Endothelial cell of umbilical vein (primary cell): ENCODE measurements at regions not wholly inside any gene's neighbourhood (a gene's known extent, or its start where the extent isn't known, plus 50 kb on each side); places are given as distances from the start of the nearest gene placed in this dataset.

Experiments used
- BruUV-seq: library from RNA; stranded (reverse); fragments of 400-500 nt; replicated peaks from 2 replicates; lab custom pipeline; 2021; lab: Mats Ljungman, UMichigan
- CTCF ChIA-PET: fragments of 300-600, 350-600 bp; sonication (Branson Sonifier 250); formaldehyde crosslinking; loops from one replicate; lab custom pipeline; 2021; ENCODE audit warnings: antibody characterized with exemption, inconsistent platforms; lab: Charles Lee
- POLR2A ChIA-PET: fragments of 300-600, 350-600 bp; sonication (Branson Sonifier 250); formaldehyde crosslinking; loops from one replicate; lab custom pipeline; 2021; ENCODE audit warnings: antibody characterized with exemption, inconsistent platforms; lab: Charles Lee
- DNase-seq: peaks from one replicate; pipeline ENCODE4 v3.0.0-alpha.2; 2011; ENCODE audit warnings: low read depth, low spot score
- FAIRE-seq: peaks from 2 replicates; lab custom pipeline; 2011; peaks lifted over from hg19 to GRCh38; lab: Jason Lieb, UNC
- H2AFZ ChIP-seq: 2 replicates; pipeline ENCODE4 v1.6.0; 2012; ENCODE audit warnings: low read depth, low read length, control low read depth, inconsistent platforms
- H3K27ac ChIP-seq: 2 replicates; pipeline ENCODE4 v1.5.1; 2011; ENCODE audit warnings: low read depth, mild to moderate bottlenecking, control low read depth, low read length, moderate library complexity; ENCODE audit not compliant: insufficient read depth
- H3K27me3 ChIP-seq, 2 experiments: 2 replicates each; pipeline versions ENCODE4 v1.6.0 to v1.6.1; 2011; ENCODE audit warnings: low read length in 2 of 2, mixed read lengths in 1 of 2; ENCODE audit not compliant: control insufficient read depth in 2 of 2, insufficient read depth in 2 of 2
- H3K36me3 ChIP-seq, 2 experiments: 2 replicates in 1 of 2; 3 replicates in 1 of 2; pipeline ENCODE4 v1.5.1; 2011; ENCODE audit warnings: low read length in 2 of 2, mild to moderate bottlenecking in 1 of 2, moderate library complexity in 1 of 2; ENCODE audit not compliant: control insufficient read depth in 2 of 2, insufficient read depth in 2 of 2; ENCODE audit errors: extremely low read depth in 1 of 2
- H3K4me1 ChIP-seq: 3 replicates; pipeline ENCODE4 v1.5.1; 2011; ENCODE audit warnings: mild to moderate bottlenecking, low read length; ENCODE audit not compliant: control insufficient read depth, insufficient read depth; ENCODE audit errors: extremely low read depth
- H3K4me2 ChIP-seq: 2 replicates; pipeline ENCODE4 v1.6.1; 2011; ENCODE audit warnings: low read length, control low read depth, mixed read lengths; ENCODE audit not compliant: insufficient read depth
- H3K4me3 ChIP-seq, 3 experiments: fragments of 200-600 bp in 1 of 3; sonication (generic), shearing (Covaris generic) in 1 of 3; replicated peaks in 1 of 3; 2 replicates each; pipeline ENCODE4 v1.5.1; 2011 to 2016; ENCODE audit warnings: control low read depth in 3 of 3, low read length in 3 of 3, mild to moderate bottlenecking in 2 of 3, inconsistent platforms in 1 of 3, low read depth in 1 of 3, moderate library complexity in 1 of 3; ENCODE audit not compliant: insufficient read depth in 1 of 3
- H3K79me2 ChIP-seq: 2 replicates; pipeline ENCODE4 v1.6.0; 2012; ENCODE audit warnings: low read length, inconsistent platforms; ENCODE audit not compliant: control insufficient read depth, insufficient read depth
- H3K9ac ChIP-seq: replicated peaks from 2 replicates; pipeline ENCODE3; 2011; ENCODE audit warnings: low read length, control low read depth; ENCODE audit not compliant: insufficient read depth; ENCODE audit errors: extremely low read depth
- H3K9me1 ChIP-seq: replicated peaks from 3 replicates; pipeline ENCODE4 v1.6.0; 2011; ENCODE audit warnings: mild to moderate bottlenecking, low read length; ENCODE audit not compliant: control insufficient read depth, insufficient read depth; ENCODE audit errors: extremely low read depth
- H3K9me3 ChIP-seq: replicated peaks from 2 replicates; pipeline ENCODE4 v1.5.1; 2012; ENCODE audit warnings: low read length, inconsistent platforms; ENCODE audit not compliant: control insufficient read depth, insufficient read depth
- H4K20me1 ChIP-seq: replicated peaks from 2 replicates; pipeline ENCODE3; 2011; ENCODE audit warnings: mild to moderate bottlenecking, low read length; ENCODE audit not compliant: control insufficient read depth, insufficient read depth; ENCODE audit errors: extremely low read depth
- CTCF ChIP-seq, 2 donors: IDR thresholded peaks; 1 replicate in 1 of 2; 2 replicates in 1 of 2; pipeline ENCODE4 v1.5.1; 2011; ENCODE audit warnings: low read length in 2 of 2, mild to moderate bottlenecking in 2 of 2, moderate library complexity in 2 of 2, control low read depth in 1 of 2, inconsistent platforms in 1 of 2, low read depth in 1 of 2; ENCODE audit not compliant: insufficient read depth in 1 of 2; ENCODE audit errors: extremely low read depth in 1 of 2
- EZH2 ChIP-seq: IDR thresholded peaks from 2 replicates; pipeline ENCODE4 v1.6.1; 2012; ENCODE audit warnings: borderline replicate concordance, low read depth, mild to moderate bottlenecking, moderate library complexity, low read length, inconsistent platforms; ENCODE audit not compliant: severe bottlenecking
- FOS ChIP-seq: IDR thresholded peaks from 2 replicates; pipeline ENCODE4 v1.6.1; 2011; ENCODE audit warnings: mild to moderate bottlenecking, low read length, moderate library complexity, borderline replicate concordance; ENCODE audit not compliant: insufficient read depth
- GATA2 ChIP-seq: IDR thresholded peaks from 2 replicates; pipeline ENCODE4 v1.7.0; 2011; ENCODE audit warnings: low read depth, mild to moderate bottlenecking, moderate library complexity, mixed read lengths, low read length; ENCODE audit not compliant: insufficient read length, insufficient read depth
- JUN ChIP-seq: IDR thresholded peaks from 2 replicates; pipeline ENCODE4 v1.6.1; 2011; ENCODE audit warnings: borderline replicate concordance, low read depth; ENCODE audit not compliant: insufficient read length, insufficient read depth
- MYC ChIP-seq: IDR thresholded peaks from one replicate; pipeline ENCODE4 v1.6.1; 2011; ENCODE audit warnings: mild to moderate bottlenecking, low read depth, low read length
- POLR2A ChIP-seq: IDR thresholded peaks from 2 replicates; pipeline ENCODE4 v1.6.1; 2012; ENCODE audit warnings: low read depth, mild to moderate bottlenecking, control low read depth, low read length
- POLR2AphosphoS5 ChIP-seq: IDR thresholded peaks from 2 replicates; pipeline ENCODE4 v1.6.1; 2012; ENCODE audit warnings: low read depth, mild to moderate bottlenecking, control low read depth, low read length, moderate library complexity; ENCODE audit not compliant: insufficient read depth
- dilution Hi-C: fragments of 300-500 bp; cut with MboI; formaldehyde crosslinking; loops from one replicate; pipeline ENCODE4 v1.15.0; 2019; ENCODE audit warnings: low sequenced_read_pairs; ENCODE audit not compliant: extremely low pct_ligation_motif_present
- intact Hi-C: fragments of 100-400 bp; cut with micrococcal nuclease; formaldehyde crosslinking; loops from one replicate; pipeline ENCODE4 v1.10.0; 2022
- TF ChIP-seq, protein P1 (sequence below): IDR thresholded peaks from 2 replicates; pipeline ENCODE4 v1.6.1; 2011; ENCODE audit not compliant: insufficient read depth, insufficient read length

DNA sequence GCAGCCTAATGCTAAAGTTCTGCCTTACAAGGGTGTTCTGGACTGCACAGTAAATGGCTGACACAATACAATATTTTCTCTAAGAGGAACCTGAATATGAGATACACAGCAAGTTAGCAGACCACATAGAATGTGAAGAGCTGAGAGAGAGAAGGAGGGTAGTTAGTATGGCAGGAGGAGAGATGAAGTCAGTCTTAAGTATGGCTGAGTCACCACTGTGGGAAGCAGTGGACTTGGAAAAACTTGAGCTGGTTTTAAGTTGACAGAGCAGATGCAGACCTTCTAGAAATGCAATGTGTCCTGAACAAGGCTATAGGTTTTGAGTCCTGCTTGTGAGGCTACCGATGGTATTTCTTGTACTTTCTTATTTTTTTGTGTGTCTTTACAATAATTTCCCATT, 172.5 kb downstream of the SH2D1A start:
- no TSS peak for BruUV-seq
- FAIRE-seq: no peak

DNA sequence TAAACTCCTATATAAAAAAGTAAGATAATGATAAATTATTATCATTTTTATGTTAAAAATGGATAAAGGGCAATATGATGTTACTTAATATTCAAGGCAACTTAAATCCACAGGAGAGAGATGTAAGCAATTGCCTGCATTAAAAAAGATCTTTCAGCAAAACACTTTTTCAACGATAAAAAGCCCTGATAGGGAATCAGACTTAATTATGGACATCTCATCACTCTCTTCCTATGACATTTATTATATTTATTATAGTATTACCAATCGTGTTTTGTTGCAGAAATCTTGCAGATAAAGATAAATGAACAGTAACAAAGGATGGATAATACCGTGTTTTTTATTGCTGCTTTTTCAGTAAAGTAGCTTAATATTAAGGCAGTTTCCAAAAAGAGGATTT, 178.5 kb downstream of the SH2D1A start:
- dilution Hi-C loops: no loop called here
- no peak for FAIRE-seq

More for the DNA sequence above, 172.5 kb downstream of the SH2D1A start:
- no peak overlapping the region for H3K4me3 ChIP-seq
- H3K9me3 ChIP-seq: no peaks in the 10 kb centered on the region
- no peak for DNase-seq
- dilution Hi-C loops (no loop called here), intact Hi-C loops (no loop called here)
- no peaks in the 10 kb centered on the region for H3K36me3 ChIP-seq
- CTCF ChIA-PET: no interaction called here
- H4K20me1 ChIP-seq: no peaks in the 10 kb centered on the region
- no peaks in the 10 kb centered on the region for H3K27me3 ChIP-seq
- H3K4me2 ChIP-seq: no peak overlapping the region
- H3K27ac ChIP-seq: no peak overlapping the region
- H3K9me1 ChIP-seq: no peaks in the 10 kb centered on the region
- H3K4me1 ChIP-seq: no peaks in the 10 kb centered on the region
- no peak overlapping the region for H2AFZ ChIP-seq
- TF ChIP-seq JUN (no peak), POLR2AphosphoS5 (no peak)
- H3K79me2 ChIP-seq: no peaks in the 10 kb centered on the region
- H3K9ac ChIP-seq: no peak overlapping the region
- POLR2A ChIA-PET: no interaction called here

More for the DNA sequence above, 178.5 kb downstream of the SH2D1A start:
- no peak overlapping the region for H3K4me3 ChIP-seq
- no peak overlapping the region for H3K9ac ChIP-seq
- no peak overlapping the region for H2AFZ ChIP-seq
- H3K4me2 ChIP-seq: no peak overlapping the region
- H3K4me1 ChIP-seq: no peaks in the 10 kb centered on the region
- no peaks in the 10 kb centered on the region for H4K20me1 ChIP-seq
- no peaks in the 10 kb centered on the region for H3K36me3 ChIP-seq
- H3K27me3 ChIP-seq: no peaks in the 10 kb centered on the region
- no peaks in the 10 kb centered on the region for H3K9me3 ChIP-seq
- intact Hi-C loops: no loop called here
- no peak for DNase-seq
- H3K27ac ChIP-seq: no peak overlapping the region
- ChIA-PET POLR2A (no interaction called here), CTCF (no interaction called here)
- BruUV-seq: no TSS peak
- H3K9me1 ChIP-seq: no peaks in the 10 kb centered on the region
- no peak for TF ChIP-seq FOS
- no peak for TF ChIP-seq POLR2AphosphoS5
- no peak for TF ChIP-seq GATA2
- no peak for TF ChIP-seq CTCF (IDR thresholded peaks at IDR 0.05; ENCODE audit: extremely low read depth in 1 of 2, insufficient read depth in 1 of 2, low read depth in 1 of 2, low read length in 2 of 2)
- TF ChIP-seq, protein P1, sequence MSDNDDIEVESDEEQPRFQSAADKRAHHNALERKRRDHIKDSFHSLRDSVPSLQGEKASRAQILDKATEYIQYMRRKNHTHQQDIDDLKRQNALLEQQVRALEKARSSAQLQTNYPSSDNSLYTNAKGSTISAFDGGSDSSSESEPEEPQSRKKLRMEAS: no peak
- TF ChIP-seq EZH2: no peak
- no peak for TF ChIP-seq JUN
- TF ChIP-seq MYC: no peak
- TF ChIP-seq POLR2A: no peak
- H3K79me2 ChIP-seq: no peaks in the 10 kb centered on the region
